K562 (cell line): ENCODE measurements at regions not wholly inside any gene's neighbourhood (a gene's known extent, or its start where the extent isn't known, plus 50 kb on each side); places are given as distances from the start of the nearest gene placed in this dataset.

Source experiments
- ATAC-seq: fragments of 200-7000 bp; cut with Tn5 transposase; 3 replicates; pipeline ENCODE4 v1.9.1; 2020; ENCODE audit warnings: moderate library complexity
- BruUV-seq: library from RNA; stranded (reverse); fragments of 400-500 nt; replicated peaks from 2 replicates; lab custom pipeline; 2021; lab: Mats Ljungman, UMichigan
- CTCF ChIA-PET: fragments of 300-600 bp; formaldehyde crosslinking; extraction: SDS; loops from one replicate; lab custom pipeline; 2021; ENCODE audit warnings: low intra/inter-chr PET ratio; lab: Yijun Ruan, JAX
- POLR2A ChIA-PET: fragments of 300-600, 350-650 bp; sonication (Branson Sonifier 250); formaldehyde crosslinking; extraction: SDS; loops from one replicate; lab custom pipeline; 2021; ENCODE audit warnings: antibody characterized with exemption, inconsistent platforms; lab: Yijun Ruan, JAX
- DNase-seq, 4 experiments: peaks; one replicate each; pipeline versions ENCODE4 v3.0.0 to v3.0.0-alpha.2; 2011 to 2018; ENCODE audit warnings: low spot score in 3 of 4, mixed read lengths in 3 of 4; ENCODE audit errors: extremely low read depth in 1 of 4
- FAIRE-seq: peaks from 2 replicates; lab custom pipeline; 2011; peaks lifted over from hg19 to GRCh38; lab: Jason Lieb, UNC
- H2AFZ ChIP-seq: 2 replicates; pipeline ENCODE4 v1.6.0; 2011; ENCODE audit warnings: low read depth, low read length, control low read depth, inconsistent platforms
- H3K27ac ChIP-seq: fragments of 200-600 bp; 3 replicates; pipeline ENCODE4 v1.8.0; 2011; ENCODE audit warnings: low read depth, mild to moderate bottlenecking, control low read depth, inconsistent platforms, low read length, moderate library complexity, mixed read lengths; ENCODE audit errors: extremely low read depth
- H3K27me3 ChIP-seq, 2 experiments: fragments of 300-600 bp in 1 of 2; 2 replicates in 1 of 2; 3 replicates in 1 of 2; pipeline versions ENCODE4 v1.6.0 to v1.8.0; 2011; ENCODE audit warnings: inconsistent platforms in 2 of 2, low read length in 2 of 2, mild to moderate bottlenecking in 1 of 2, mixed read lengths in 1 of 2, moderate library complexity in 1 of 2; ENCODE audit not compliant: control insufficient read depth in 2 of 2, insufficient read depth in 2 of 2
- H3K36me3 ChIP-seq: fragments of 300-600 bp; 3 replicates; pipeline ENCODE4 v1.8.0; 2011; ENCODE audit warnings: mild to moderate bottlenecking, low read length, inconsistent platforms; ENCODE audit not compliant: control insufficient read depth, insufficient read depth
- H3K4me1 ChIP-seq, 2 experiments: fragments of 200-600 bp in 1 of 2; replicated peaks in 1 of 2; 2 replicates in 1 of 2; 3 replicates in 1 of 2; pipeline versions ENCODE4 v1.5.1 to v1.8.0; 2011; ENCODE audit warnings: inconsistent platforms in 2 of 2, low read length in 2 of 2, mild to moderate bottlenecking in 1 of 2, mixed read lengths in 1 of 2, moderate library complexity in 1 of 2; ENCODE audit not compliant: control insufficient read depth in 2 of 2, insufficient read depth in 2 of 2
- H3K4me2 ChIP-seq: 2 replicates; pipeline ENCODE4 v1.6.1; 2011; ENCODE audit warnings: low read length, control low read depth, inconsistent platforms, mixed read lengths; ENCODE audit not compliant: insufficient read depth
- H3K4me3 ChIP-seq: fragments of 200-600 bp; sonication (generic), shearing (Covaris generic); 2 replicates; pipeline ENCODE4 v1.5.1; 2016; ENCODE audit warnings: control low read depth, inconsistent platforms
- H3K79me2 ChIP-seq: fragments of 200-600 bp; 3 replicates; pipeline ENCODE4 v1.8.0; 2011; ENCODE audit warnings: low read length, inconsistent platforms; ENCODE audit not compliant: control insufficient read depth, insufficient read depth
- H3K9ac ChIP-seq, 2 experiments: 2 replicates each; pipeline versions ENCODE4 v1.6.0 to v1.6.1; 2011; ENCODE audit warnings: low read depth in 2 of 2, low read length in 2 of 2, control low read depth in 1 of 2, inconsistent platforms in 1 of 2, mild to moderate bottlenecking in 1 of 2, mixed read lengths in 1 of 2; ENCODE audit not compliant: insufficient read depth in 1 of 2
- H3K9me1 ChIP-seq: one replicate; pipeline ENCODE4 v1.6.0; 2011; ENCODE audit warnings: inconsistent platforms, mild to moderate bottlenecking, low read length, moderate library complexity; ENCODE audit not compliant: control insufficient read depth, insufficient read depth
- H3K9me3 ChIP-seq: replicated peaks from 2 replicates; pipeline ENCODE4 v1.5.1; 2011; ENCODE audit warnings: low read depth, low read length, inconsistent platforms; ENCODE audit not compliant: control insufficient read depth, insufficient read depth
- H4K20me1 ChIP-seq: replicated peaks from 2 replicates; pipeline ENCODE4 v1.6.1; 2011; ENCODE audit warnings: low read length, inconsistent platforms, mixed read lengths; ENCODE audit not compliant: control insufficient read depth, insufficient read depth
- ATF1 ChIP-seq, 2 experiments: fragments of 450-650 bp in 1 of 2; IDR thresholded peaks; 2 replicates each; pipeline ENCODE4 v1.6.1; 2016; ENCODE audit warnings: missing compliant biosample characterization in 1 of 2, missing genetic modification characterization in 1 of 2
- MEF2A ChIP-seq: IDR thresholded peaks from 2 replicates; pipeline ENCODE4 v1.6.1; 2011; ENCODE audit warnings: low read depth, mild to moderate bottlenecking, low read length, moderate library complexity; ENCODE audit not compliant: control insufficient read depth
- MITF ChIP-seq: IDR thresholded peaks from 2 replicates; pipeline ENCODE4 v1.6.1; 2014; ENCODE audit warnings: antibody characterized with exemption
- NFYB ChIP-seq: IDR thresholded peaks from 2 replicates; pipeline ENCODE4 v1.6.1; 2011; ENCODE audit warnings: mild to moderate bottlenecking, moderate library complexity; ENCODE audit not compliant: insufficient read length; ENCODE audit errors: extremely low read depth
- PHF20 ChIP-seq: fragments of 450-650 bp; IDR thresholded peaks from 2 replicates; pipeline ENCODE4 v1.6.1; 2018; ENCODE audit not compliant: partially characterized antibody
- RAD51 ChIP-seq: fragments of 450-650 bp; IDR thresholded peaks from 2 replicates; pipeline ENCODE4 v1.7.1; 2016; ENCODE audit warnings: low read depth, mild to moderate bottlenecking, borderline replicate concordance
- ZNF3 ChIP-seq: fragments of 250-450 bp; sonication (Bioruptor Pico); IDR thresholded peaks from 2 replicates; pipeline ENCODE4 v1.5.0; 2021; ENCODE audit warnings: mild to moderate bottlenecking, moderate library complexity
- ZZZ3 ChIP-seq: fragments of 450-650 bp; IDR thresholded peaks from 2 replicates; pipeline ENCODE4 v1.6.1; 2016; ENCODE audit warnings: antibody characterized with exemption, mild to moderate bottlenecking, moderate library complexity
- WGBS: fragments of 100-300 bp; shearing (Covaris generic); methylation state at CpG from one replicate; pipeline ENCODE4 v1.1.6; 2016; ENCODE audit warnings: low coverage, mixed read lengths; ENCODE audit not compliant: insufficient coverage; ENCODE audit errors: missing lambda C conversion rate; 5-methylcytosine and 5-hydroxymethylcytosine counted together
- in situ Hi-C: fragments of 300-500 bp; cut with MboI; formaldehyde crosslinking; loops from 4 replicates; pipeline ENCODE4 v1.15.0; 2018; ENCODE audit warnings: inconsistent platforms, mixed read lengths
- intact Hi-C: fragments of 100-400 bp; cut with micrococcal nuclease; formaldehyde crosslinking; loops from 2 replicates; pipeline ENCODE4 v1.14.2; 2022

- no peak for TF ChIP-seq MITF
- no peak for TF ChIP-seq RAD51
- TF ChIP-seq ATF1 (CRISPR knock-in tag; IDR thresholded peaks at IDR 0.05) = no peak
- no peak for TF ChIP-seq ATF1 (tag; IDR thresholded peaks at IDR 0.05)
- no peak for TF ChIP-seq ZNF3
- no peak for TF ChIP-seq NFYB
- no peak for TF ChIP-seq MEF2A
Measured at GRCh38 chr5:8196061-8196460, 327.1 kb downstream of the MTRR start (continued).

- FAIRE-seq (peak; percentile 77), ATAC-seq (no peak), DNase-seq (no peak)
- no peaks in the 10 kb centered on the region for H3K36me3 ChIP-seq
- H4K20me1 ChIP-seq = no peaks in the 10 kb centered on the region
- under 1% methylated on average over 7 of the region's 7 CpGs for WGBS
- H3K27me3 ChIP-seq = no peaks in the 10 kb centered on the region
- no peaks in the 10 kb centered on the region for H3K9me1 ChIP-seq
- ChIA-PET CTCF (no interaction called here), POLR2A (no interaction called here)
- TF ChIP-seq ZZZ3 (no peak), PHF20 (peak; percentile 13)
- no peak overlapping the region for H3K4me2 ChIP-seq
- no peak overlapping the region for H3K27ac ChIP-seq
- intact Hi-C loops (no loop called here), in situ Hi-C loops (no loop called here)
- no peak overlapping the region for H3K9ac ChIP-seq
- H3K4me1 ChIP-seq = no peaks in the 10 kb centered on the region
- H3K4me3 ChIP-seq = no peak overlapping the region
- H3K9me3 ChIP-seq = 0 out of 2 replicates have a peak, but pooled peaks cover 3% of the 10 kb centered on the region
- no peaks in the 10 kb centered on the region for H3K79me2 ChIP-seq
- H2AFZ ChIP-seq = no peak overlapping the region
- BruUV-seq = no TSS peak
Measured at GRCh38 chr5:8208307-8208706, 339.4 kb downstream of the MTRR start.
